ENCODE measurements at regions not wholly inside any gene's neighbourhood (a gene's known extent, or its start where the extent isn't known, plus 50 kb on each side); places are given as distances from the start of the nearest gene placed in this dataset.
"Not testable (repeated sequence)": the region's sequence is repeated elsewhere in the genome, so short reads cannot be mapped to it uniquely, and the experiment has no call there.

GRCh38 chr10:2202401-2202800 lies 465.1 kb upstream of the ADARB2 start:
- H3K36me3 ChIP-seq, result no peaks in the 10 kb centered on the region
- H3K4me1 ChIP-seq, result no peaks in the 10 kb centered on the region
- H3K27ac ChIP-seq, result no peak overlapping the region
- DNase-seq (no peak), ATAC-seq (no peak)
- intact Hi-C loops (cut with DNase I), result no loop called here
- peaks cover 0 to 9% (median 5%) of the 10 kb centered on the region in 12 donors for H3K9me3 ChIP-seq
- no peak overlapping the region for H3K4me3 ChIP-seq
- peaks cover 0 to 5% (median 0%) of the 10 kb centered on the region in 9 donors for H3K27me3 ChIP-seq
- 64 to 66% (median 65%) methylated on average over 8 of the region's 8 CpGs for WGBS, 4 donors
- TF ChIP-seq CTCF (IDR thresholded peaks at IDR 0.05), result no peak
- no peak for TF ChIP-seq POLR2A (IDR thresholded peaks at IDR 0.05)

- H3K4me3 ChIP-seq, result no peak overlapping the region
- no peak for ATAC-seq
- no peaks in the 10 kb centered on the region for H3K4me1 ChIP-seq
- no peak overlapping the region for H3K27ac ChIP-seq
- 78 to 88% (median 82%) methylated on average over 6 of the region's 6 CpGs for WGBS, 4 donors
- TF ChIP-seq CTCF (IDR thresholded peaks at IDR 0.05) (no peak), POLR2A (IDR thresholded peaks at IDR 0.05) (no peak)
- intact Hi-C loops (cut with DNase I), result no loop called here
- H3K9me3 ChIP-seq, result peaks cover 0 to 16% (median 5%) of the 10 kb centered on the region in 12 donors
- H3K36me3 ChIP-seq, result no peaks in the 10 kb centered on the region
- no peak for DNase-seq
- peaks cover 0 to 5% (median 0%) of the 10 kb centered on the region in 9 donors for H3K27me3 ChIP-seq
Observed at GRCh38 chr10:2201534-2202099, 464.3 kb upstream of the ADARB2 start.

- Histone ChIP-seq H3K36me3 (no peaks in the 10 kb centered on the region), H3K4me1 (no peaks in the 10 kb centered on the region), H3K4me3 (no peak overlapping the region), H3K27me3 (peaks cover 0 to 5% (median 0%) of the 10 kb centered on the region in 9 donors), H3K9me3 (peaks cover 0 to 21% (median 5%) of the 10 kb centered on the region in 12 donors), H3K27ac (no peak overlapping the region)
- intact Hi-C loops (cut with DNase I), result no loop called here
- no peak for ATAC-seq
- TF ChIP-seq CTCF (IDR thresholded peaks at IDR 0.05), result no peak
- TF ChIP-seq POLR2A (IDR thresholded peaks at IDR 0.05), result no peak
- DNase-seq, result no peak
Observed at GRCh38 chr10:2197663-2198062, 460.3 kb upstream of the ADARB2 start.

- TF ChIP-seq CTCF (IDR thresholded peaks at IDR 0.05), result no peak
- TF ChIP-seq POLR2A (IDR thresholded peaks at IDR 0.05), result no peak
- Histone ChIP-seq H3K27me3 (peaks cover 0 to 5% (median 0%) of the 10 kb centered on the region in 9 donors), H3K36me3 (no peaks in the 10 kb centered on the region), H3K4me1 (no peaks in the 10 kb centered on the region), H3K4me3 (no peak overlapping the region), H3K27ac (no peak overlapping the region), H3K9me3 (peaks cover 0 to 21% (median 5%) of the 10 kb centered on the region in 12 donors)
- WGBS, 4 donors, result 61 to 71% (median 68%) methylated on average over 4 of the region's 4 CpGs
- ATAC-seq (no peak), DNase-seq (no peak)
- intact Hi-C loops (cut with DNase I), result no loop called here
Observed at GRCh38 chr10:2196272-2196671, 458.9 kb upstream of the ADARB2 start.

- WGBS, 4 donors, result 64 to 69% (median 66%) methylated on average over 4 of the region's 4 CpGs
- H3K4me3 ChIP-seq; H3K4me1 ChIP-seq; H3K27me3 ChIP-seq; intact Hi-C loops (cut with DNase I); ATAC-seq; DNase-seq; H3K9me3 ChIP-seq; H3K27ac ChIP-seq; H3K36me3 ChIP-seq: not testable (repeated sequence)
Observed at GRCh38 chr10:2189356-2189755, 452.0 kb upstream of the ADARB2 start.
